Thoracic aorta (tissue), 2 donors: ENCODE measurements at regions not wholly inside any gene's neighbourhood (a gene's known extent, or its start where the extent isn't known, plus 50 kb on each side); places are given as distances from the start of the nearest gene placed in this dataset.

ENCODE experiments used
- ATAC-seq: fragments of 150-250 bp; one replicate; pipeline ENCODE4 v1.8.0; 2017; ENCODE audit warnings: low read depth; ENCODE audit not compliant: insufficient number of reproducible peaks, low FRiP score
- DNase-seq: peaks from one replicate; pipeline ENCODE4 v3.0.0-alpha.2; 2020; ENCODE audit warnings: low spot score
- H3K27ac ChIP-seq, 2 donors: fragments of 200-600 bp; sonication (generic); 1 replicate in 1 of 2; 2 replicates in 1 of 2; pipeline ENCODE4 v1.5.1; 2016; ENCODE audit warnings: mild to moderate bottlenecking in 2 of 2, moderate library complexity in 2 of 2
- H3K27me3 ChIP-seq: fragments of 200-600 bp; sonication (generic); replicated peaks from 2 replicates; pipeline ENCODE4 v1.6.0; 2016; ENCODE audit warnings: mild to moderate bottlenecking; ENCODE audit not compliant: insufficient read depth
- H3K36me3 ChIP-seq: fragments of 200-600 bp; sonication (generic); one replicate; pipeline ENCODE4 v1.5.1; 2016
- H3K4me1 ChIP-seq, 2 donors: fragments of 200-600 bp; sonication (generic); 1 replicate in 1 of 2; 2 replicates in 1 of 2; pipeline versions ENCODE4 v1.5.1 to v1.6.0; 2016; ENCODE audit warnings: low read depth in 2 of 2, mild to moderate bottlenecking in 1 of 2; ENCODE audit not compliant: control insufficient read depth in 1 of 2
- H3K4me3 ChIP-seq: fragments of 200-600 bp; sonication (generic); 2 replicates; pipeline ENCODE4 v1.5.1; 2016; ENCODE audit warnings: mild to moderate bottlenecking
- H3K9me3 ChIP-seq: fragments of 200-600 bp; sonication (generic); 2 replicates; pipeline ENCODE4 v1.5.1; 2016
- CTCF ChIP-seq: fragments of 200-600 bp; sonication (generic); IDR thresholded peaks from one replicate; pipeline ENCODE4 v1.5.1; 2019; ENCODE audit warnings: antibody characterized with exemption

- Histone ChIP-seq H3K27ac (no peak overlapping the region), H3K4me3 (no peak overlapping the region), H3K4me1 (no peaks in the 10 kb centered on the region), H3K36me3 (peaks cover 4% of the 10 kb centered on the region), H3K9me3 (no peaks in the 10 kb centered on the region), H3K27me3 (no peaks in the 10 kb centered on the region)
- ATAC-seq: no peak
- no peak for DNase-seq
- no peak for TF ChIP-seq CTCF
Measured at GRCh38 chrX:115892056-115892708, 278.4 kb upstream of the AGTR2 start.

DNA sequence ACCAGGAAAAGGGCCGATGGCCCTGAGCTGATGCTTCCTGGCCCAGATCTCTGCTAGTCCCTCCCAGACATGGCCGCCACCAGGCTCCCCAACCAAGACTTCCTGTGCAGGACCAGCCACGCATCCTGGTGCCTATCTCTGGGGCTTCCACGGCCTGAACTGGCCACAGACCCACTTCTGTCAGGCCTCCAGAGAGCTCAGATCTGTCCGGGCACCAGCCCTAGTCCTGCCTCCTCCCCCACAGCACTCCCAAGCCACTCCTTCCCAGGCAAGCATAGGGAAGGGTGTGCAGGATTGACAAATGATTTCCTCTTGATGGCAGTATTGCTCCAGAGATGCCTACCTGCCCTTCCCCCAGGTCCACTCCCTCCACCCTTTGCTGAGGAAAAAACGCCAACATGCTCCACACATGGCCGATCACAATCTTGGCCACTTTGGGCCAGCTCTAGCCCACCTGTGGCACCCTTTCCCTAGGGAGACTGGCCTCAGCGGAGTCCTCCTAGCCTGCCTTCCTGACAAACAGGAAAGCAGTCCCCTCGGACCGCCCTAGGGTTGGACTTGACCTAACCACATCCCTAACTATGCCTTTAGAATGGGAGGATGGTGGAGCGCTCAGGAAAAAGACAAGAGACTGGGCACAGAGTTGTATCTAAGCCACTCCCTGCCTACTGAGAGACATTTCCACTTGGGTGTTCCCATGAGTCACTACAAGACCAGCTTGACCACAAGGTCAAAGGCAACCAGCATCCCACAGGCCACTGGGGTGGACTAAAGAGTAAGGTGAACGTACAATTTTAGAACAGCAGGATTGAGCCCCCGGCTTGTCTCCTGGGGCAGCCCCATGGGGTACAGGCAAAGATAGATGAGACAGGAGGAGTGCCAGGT is 277.5 kb upstream of the AGTR2 start:
- Histone ChIP-seq H3K4me3 (no peak overlapping the region), H3K36me3 (peaks cover 4% of the 10 kb centered on the region), H3K4me1 (no peaks in the 10 kb centered on the region), H3K27me3 (no peaks in the 10 kb centered on the region), H3K27ac (no peak overlapping the region), H3K9me3 (no peaks in the 10 kb centered on the region)
- no peak for DNase-seq
- no peak for TF ChIP-seq CTCF
- no peak for ATAC-seq

- Histone ChIP-seq H3K27me3 (no peaks in the 10 kb centered on the region), H3K4me3 (no peak overlapping the region), H3K4me1 (no peaks in the 10 kb centered on the region), H3K36me3 (peaks cover 4% of the 10 kb centered on the region), H3K9me3 (no peaks in the 10 kb centered on the region), H3K27ac (no peak overlapping the region)
- DNase-seq (no peak), ATAC-seq (no peak)
- no peak for TF ChIP-seq CTCF
Measured at GRCh38 chrX:115894087-115894486, 276.5 kb upstream of the AGTR2 start.

DNA sequence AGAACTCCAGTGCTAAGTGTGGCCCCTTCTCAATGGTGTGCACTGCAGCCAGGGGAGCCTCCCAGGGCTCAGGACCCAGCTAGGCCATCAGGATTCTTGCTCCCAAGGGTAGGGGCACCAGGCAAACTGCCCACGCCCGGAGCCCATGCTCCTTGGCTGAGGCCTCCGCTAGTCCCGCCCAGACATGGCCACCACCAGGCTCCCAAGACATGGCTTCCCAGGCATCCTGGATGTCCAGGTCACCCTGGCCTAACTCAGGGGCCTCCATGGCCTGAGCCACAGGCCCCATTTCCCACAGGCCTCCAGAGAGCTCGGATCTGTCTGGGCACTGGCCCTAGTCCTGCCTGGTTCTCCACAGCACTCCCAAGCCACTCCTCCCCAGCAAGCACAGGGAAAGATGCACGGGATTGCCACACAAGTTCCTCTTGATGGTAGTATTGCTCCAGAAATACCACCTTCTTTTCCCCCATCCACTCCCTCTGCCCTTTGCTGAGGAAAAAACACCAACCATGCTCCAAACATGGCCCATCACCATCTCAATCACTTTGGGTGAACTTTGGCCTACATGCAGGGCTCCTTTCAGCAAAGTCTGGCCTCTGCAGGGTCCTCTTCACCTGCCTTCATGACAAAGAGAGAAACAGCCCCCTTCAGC is 274.7 kb upstream of the AGTR2 start:
- no peak for TF ChIP-seq CTCF
- no peak for DNase-seq
- Histone ChIP-seq H3K27me3 (no peaks in the 10 kb centered on the region), H3K36me3 (no peaks in the 10 kb centered on the region), H3K4me3 (no peak overlapping the region), H3K9me3 (no peaks in the 10 kb centered on the region), H3K4me1 (no peaks in the 10 kb centered on the region), H3K27ac (no peak overlapping the region)
- ATAC-seq: no peak

- TF ChIP-seq CTCF: no peak
- Histone ChIP-seq H3K4me3 (no peak overlapping the region), H3K9me3 (no peaks in the 10 kb centered on the region), H3K36me3 (no peaks in the 10 kb centered on the region), H3K27ac (no peak overlapping the region), H3K27me3 (no peaks in the 10 kb centered on the region), H3K4me1 (no peaks in the 10 kb centered on the region)
- ATAC-seq: no peak
- DNase-seq: no peak
Measured at GRCh38 chrX:115896362-115896761, 274.2 kb upstream of the AGTR2 start.
